ENCODE measurements at regions not wholly inside any gene's neighbourhood (a gene's known extent, or its start where the extent isn't known, plus 50 kb on each side); places are given as distances from the start of the nearest gene placed in this dataset.

- Mint-ChIP-seq H3K27ac (no peak overlapping the region), H3K27me3 (ENCODE audit: low read depth) (no peaks in the 10 kb centered on the region), H3K4me3 (no peak overlapping the region), H3K36me3 (no peaks in the 10 kb centered on the region), H3K9me3 (no peaks in the 10 kb centered on the region), H3K4me1 (no peaks in the 10 kb centered on the region)
- ChIA-PET POLR2A (no interaction called here), CTCF (no interaction called here)
- TF ChIP-seq ETV6 (CRISPR knock-in tag; IDR thresholded peaks at IDR 0.05) (no peak), JUN (CRISPR knock-in tag; IDR thresholded peaks at IDR 0.05) (no peak), GRHL2 (CRISPR knock-in tag; IDR thresholded peaks at IDR 0.05; ENCODE audit: insufficient replicate concordance, severe bottlenecking) (no peak), ATF3 (CRISPR knock-in tag; conservative IDR thresholded peaks at IDR 0.05) (no peak), ZNF219 (CRISPR knock-in tag; IDR thresholded peaks at IDR 0.05; ENCODE audit: borderline replicate concordance) (no peak), IRF1 (CRISPR knock-in tag; IDR thresholded peaks at IDR 0.05) (no peak), FOXP1 (CRISPR knock-in tag; IDR thresholded peaks at IDR 0.05; ENCODE audit: borderline replicate concordance) (no peak), GABPB1 (CRISPR knock-in tag; IDR thresholded peaks at IDR 0.05) (no peak), CREM (CRISPR knock-in tag; IDR thresholded peaks at IDR 0.05) (no peak), ZBTB43 (CRISPR knock-in tag; IDR thresholded peaks at IDR 0.05) (no peak), NFATC4 (CRISPR knock-in tag; IDR thresholded peaks at IDR 0.05) (no peak)
- DNase-seq (ENCODE audit: low spot score) (no peak), ATAC-seq (no peak)
These were observed 285.2 kb upstream of the ARX start for GRCh38 chrX:25300994-25301393.

GRCh38 chrX:25296850-25297249 lies 281.1 kb upstream of the ARX start:
- CTCF ChIA-PET: no interaction called here
- POLR2A ChIA-PET: no interaction called here
- no peak overlapping the region for H3K27ac Mint-ChIP-seq
- ATAC-seq (no peak), DNase-seq (ENCODE audit: low spot score) (no peak)
- no peaks in the 10 kb centered on the region for H3K36me3 Mint-ChIP-seq
- H3K27me3 Mint-ChIP-seq (ENCODE audit: low read depth): no peaks in the 10 kb centered on the region
- no peak overlapping the region for H3K4me3 Mint-ChIP-seq
- H3K9me3 Mint-ChIP-seq: no peaks in the 10 kb centered on the region
- no peaks in the 10 kb centered on the region for H3K4me1 Mint-ChIP-seq
- TF ChIP-seq PRRX2 (CRISPR knock-in tag; IDR thresholded peaks at IDR 0.05) (no peak), GABPB1 (CRISPR knock-in tag; IDR thresholded peaks at IDR 0.05) (no peak), ESRRA (CRISPR knock-in tag; IDR thresholded peaks at IDR 0.05; ENCODE audit: borderline replicate concordance) (no peak), NFE2L1 (CRISPR knock-in tag; IDR thresholded peaks at IDR 0.05) (no peak)

- H3K27me3 Mint-ChIP-seq (ENCODE audit: low read depth): no peaks in the 10 kb centered on the region
- ATAC-seq: no peak
- ChIA-PET POLR2A (no interaction called here), CTCF (no interaction called here)
- no peaks in the 10 kb centered on the region for H3K36me3 Mint-ChIP-seq
- no peak overlapping the region for H3K27ac Mint-ChIP-seq
- no peaks in the 10 kb centered on the region for H3K9me3 Mint-ChIP-seq
- H3K4me1 Mint-ChIP-seq: no peaks in the 10 kb centered on the region
- H3K4me3 Mint-ChIP-seq: no peak overlapping the region
- DNase-seq (ENCODE audit: low spot score): no peak
- TF ChIP-seq ARID4B (CRISPR knock-in tag; IDR thresholded peaks at IDR 0.05; ENCODE audit: borderline replicate concordance) (no peak), IRF2 (CRISPR knock-in tag; IDR thresholded peaks at IDR 0.05; ENCODE audit: borderline replicate concordance, low read depth) (no peak), E2F5 (CRISPR knock-in tag; IDR thresholded peaks at IDR 0.05) (no peak), RORB (CRISPR knock-in tag; IDR thresholded peaks at IDR 0.05) (no peak), ZSCAN18 (CRISPR knock-in tag; IDR thresholded peaks at IDR 0.05) (no peak), CREB1 (CRISPR knock-in tag; IDR thresholded peaks at IDR 0.05) (no peak), CDX4 (CRISPR knock-in tag; IDR thresholded peaks at IDR 0.05; ENCODE audit: borderline replicate concordance) (no peak), TP53 (CRISPR knock-in tag; IDR thresholded peaks at IDR 0.05) (no peak), CBFB (CRISPR knock-in tag; IDR thresholded peaks at IDR 0.05; ENCODE audit: low read depth) (no peak), ELF4 (CRISPR knock-in tag; IDR thresholded peaks at IDR 0.05; ENCODE audit: low read depth) (no peak), ZNF317 (CRISPR knock-in tag; IDR thresholded peaks at IDR 0.05; ENCODE audit: borderline replicate concordance, low read depth) (no peak), ZNF121 (CRISPR knock-in tag; IDR thresholded peaks at IDR 0.05) (no peak)
These were observed 279.7 kb upstream of the ARX start for GRCh38 chrX:25295466-25295865.

Measured in WTC11 (cell line).